GM18508 (cell line): ENCODE measurements at regions not wholly inside any gene's neighbourhood (a gene's known extent, or its start where the extent isn't known, plus 50 kb on each side); places are given as distances from the start of the nearest gene placed in this dataset.

ENCODE experiments used
- ATAC-seq: cut with Tn5 transposase; IDR thresholded peaks from one replicate; pipeline ENCODE4 v1.9.1; 2021; ENCODE audit warnings: moderate number of reproducible peaks; ENCODE audit not compliant: insufficient read depth, unreplicated experiment

DNA sequence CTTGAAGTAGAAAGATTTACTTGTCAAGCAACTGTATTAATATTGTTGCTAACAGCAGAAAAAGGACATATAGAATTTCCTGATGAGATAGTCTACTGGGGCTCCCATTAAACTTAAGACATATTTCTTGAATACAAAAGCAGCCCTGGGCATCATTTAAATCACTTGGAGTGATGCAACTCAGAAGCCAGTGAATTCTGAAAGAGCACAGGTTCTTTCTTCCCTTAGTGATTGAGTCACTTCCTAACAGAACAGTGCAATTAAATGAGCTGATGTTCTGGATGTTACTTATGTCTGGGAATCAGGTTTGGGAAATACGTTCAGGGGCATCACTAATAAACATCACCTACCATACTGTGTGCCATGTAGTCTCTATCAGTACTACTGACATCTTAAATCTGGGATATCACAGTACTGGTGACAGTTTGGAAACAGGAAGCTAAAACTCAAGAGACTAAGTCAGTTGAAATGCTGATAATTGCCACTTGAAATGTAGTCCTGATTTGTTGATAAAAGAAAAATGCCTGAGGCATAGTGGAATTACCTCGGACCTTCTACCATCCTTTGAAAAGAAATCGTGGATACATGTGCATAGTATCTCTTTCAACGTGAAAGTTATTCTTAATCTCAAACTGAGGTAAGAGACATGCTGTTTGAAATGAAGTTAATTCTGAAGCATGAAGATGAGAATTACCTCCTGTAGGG is 249.2 kb upstream of the GPRIN3 start:
- no peak for ATAC-seq

DNA sequence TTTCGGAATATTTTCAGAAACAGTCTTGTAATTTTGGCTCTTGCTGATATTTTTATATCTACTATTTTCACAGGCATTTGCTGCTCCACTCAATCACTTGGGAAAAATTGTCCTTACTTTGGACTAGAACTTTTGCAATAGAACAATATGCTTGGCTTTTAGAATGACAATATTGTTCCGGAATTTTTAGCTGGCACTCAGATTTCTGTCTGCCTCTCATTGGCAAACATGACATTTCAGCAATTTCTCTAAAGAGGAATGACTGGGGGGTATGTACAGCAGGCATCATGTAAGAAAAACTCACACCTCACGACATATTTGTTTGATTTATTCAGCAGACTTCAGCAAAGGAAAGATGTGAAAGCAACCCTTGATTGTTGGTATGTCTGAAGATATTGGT is 243.6 kb upstream of the GPRIN3 start:
- no peak for ATAC-seq

DNA sequence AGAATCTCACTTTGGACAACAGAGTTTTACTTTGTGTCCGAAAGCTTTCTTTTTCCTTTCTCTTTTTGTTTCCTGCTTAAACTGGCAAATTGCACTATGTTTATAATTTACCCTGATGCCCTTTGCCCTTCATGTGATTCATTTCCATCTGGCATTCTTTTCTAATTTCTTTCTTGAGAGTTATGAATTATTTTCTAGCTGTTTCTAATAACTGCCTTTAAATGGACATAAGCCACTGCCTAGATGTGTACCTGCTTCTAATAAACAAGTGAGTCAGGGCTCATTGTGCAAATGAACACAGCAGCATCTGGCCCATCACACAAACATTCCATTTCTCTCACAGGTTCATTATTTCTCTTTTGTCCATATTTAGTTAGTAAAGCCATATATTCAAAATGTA is 242.3 kb upstream of the GPRIN3 start:
- ATAC-seq: no peak

DNA sequence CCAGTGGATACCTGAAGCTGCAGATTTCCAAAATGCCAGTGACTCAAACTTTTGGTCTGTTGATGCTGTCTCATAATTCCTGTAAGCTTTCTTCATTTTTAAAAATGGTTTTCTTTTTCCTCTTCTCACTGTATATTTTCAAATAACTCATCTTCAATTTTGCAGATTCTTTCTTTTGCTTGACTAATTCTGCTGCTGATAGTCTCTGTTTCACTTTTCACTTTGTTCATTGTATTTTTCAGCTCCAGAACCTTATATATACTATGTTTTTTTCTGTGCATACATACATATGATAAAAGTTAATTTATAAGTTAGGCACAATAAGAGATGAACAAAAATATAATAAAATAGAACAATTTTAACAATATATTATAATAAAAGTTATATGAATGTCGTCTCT is 237.7 kb upstream of the GPRIN3 start:
- no peak for ATAC-seq

DNA sequence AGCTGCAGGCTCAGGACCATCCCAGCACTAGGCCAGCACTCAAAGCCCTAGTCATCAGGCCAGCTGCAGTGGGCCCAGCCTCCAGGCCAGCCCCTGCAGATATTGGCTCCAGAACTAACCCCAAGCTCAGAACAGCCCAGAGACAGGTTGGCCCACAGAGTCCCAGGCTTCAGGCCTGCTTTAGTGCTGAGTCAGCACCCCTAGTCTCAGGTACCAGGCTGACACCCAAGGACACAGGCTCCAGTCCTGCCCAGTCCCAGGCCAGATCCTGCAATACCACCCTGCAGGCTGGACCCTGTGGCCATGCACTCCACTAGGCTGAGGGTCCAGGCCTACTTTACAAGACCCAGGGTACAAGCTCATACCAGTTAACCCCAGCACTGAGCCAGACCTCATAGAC is 234.4 kb upstream of the GPRIN3 start:
- ATAC-seq: no peak

DNA sequence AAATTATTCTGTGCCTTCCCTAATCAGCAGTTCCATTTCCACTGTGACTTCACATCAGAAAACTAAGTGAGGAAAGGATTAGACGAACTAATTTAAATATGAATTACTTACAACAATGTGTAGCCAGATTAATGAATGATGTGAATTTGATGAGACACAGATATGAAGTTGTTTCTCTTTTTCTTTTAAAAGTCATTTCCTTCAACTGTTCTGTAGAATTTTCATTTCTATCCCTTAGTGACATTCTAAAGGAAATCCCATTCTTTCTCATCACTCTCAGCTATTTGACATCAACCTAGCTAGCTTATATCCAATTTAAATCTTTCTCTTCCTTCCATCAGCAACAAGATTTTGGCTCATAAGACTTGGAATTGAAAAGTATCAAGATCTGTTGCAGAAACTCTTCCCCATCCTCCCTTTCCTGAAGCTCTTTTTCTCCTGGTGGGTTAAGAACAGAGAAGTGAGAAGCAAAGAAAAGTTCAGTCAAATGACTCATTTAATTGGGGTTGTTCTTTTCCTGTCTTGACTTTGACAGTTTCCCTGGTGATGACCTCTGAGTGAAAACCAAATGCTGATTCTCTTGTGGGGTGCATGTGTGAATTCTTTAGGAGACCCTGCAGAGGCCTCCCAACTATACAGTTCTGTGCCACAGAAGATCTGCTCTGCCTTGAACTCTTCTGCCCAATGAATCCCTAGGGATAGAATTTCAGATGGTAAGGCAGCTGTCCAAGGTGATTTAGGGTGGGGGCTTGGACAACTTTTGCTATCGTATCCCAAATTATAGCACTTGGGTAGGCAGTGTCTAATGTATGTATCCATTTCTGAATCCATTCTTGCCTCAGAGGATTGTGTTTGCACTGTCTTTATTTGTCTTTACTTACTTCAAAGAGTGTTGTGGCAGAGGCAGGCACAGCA is 232.5 kb upstream of the GPRIN3 start:
- no peak for ATAC-seq

DNA sequence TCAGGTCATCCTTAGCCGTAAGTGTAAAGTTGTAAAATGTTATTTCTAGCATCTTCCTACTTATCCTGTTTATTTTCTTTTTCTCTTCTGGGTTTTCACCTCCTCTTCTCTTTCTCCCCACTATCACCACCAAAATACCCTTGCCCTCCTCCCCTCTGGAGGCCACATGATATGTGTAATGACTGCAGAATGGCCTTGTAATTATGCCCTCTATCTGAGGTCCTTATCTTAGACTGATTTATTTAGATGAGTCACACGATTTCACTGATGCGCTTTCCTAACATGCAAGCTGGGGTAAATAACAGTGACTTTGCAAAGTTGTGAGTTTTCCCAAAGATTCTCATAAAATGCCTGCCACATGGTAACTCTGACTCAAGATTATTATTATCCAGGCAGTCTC is 231.8 kb upstream of the GPRIN3 start:
- ATAC-seq: no peak

DNA sequence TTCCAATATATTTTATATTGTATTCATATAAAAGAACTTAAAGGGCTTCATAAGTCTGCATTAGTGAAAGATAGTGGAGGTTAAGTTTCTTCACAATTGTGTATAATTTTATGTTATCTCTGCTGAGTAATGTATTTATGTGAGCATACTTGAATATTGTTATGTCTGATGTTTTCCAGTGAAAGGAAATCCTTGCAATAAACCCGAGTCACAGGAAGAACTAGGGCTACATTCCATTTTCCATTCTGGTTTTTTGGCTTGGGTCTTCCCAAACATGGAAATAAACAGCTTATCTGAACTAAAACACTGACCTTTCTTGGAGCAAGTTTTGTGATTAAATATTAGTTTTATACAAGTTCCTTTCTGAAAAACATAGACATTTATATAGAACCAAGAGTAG is 231.3 kb upstream of the GPRIN3 start:
- ATAC-seq: no peak

DNA sequence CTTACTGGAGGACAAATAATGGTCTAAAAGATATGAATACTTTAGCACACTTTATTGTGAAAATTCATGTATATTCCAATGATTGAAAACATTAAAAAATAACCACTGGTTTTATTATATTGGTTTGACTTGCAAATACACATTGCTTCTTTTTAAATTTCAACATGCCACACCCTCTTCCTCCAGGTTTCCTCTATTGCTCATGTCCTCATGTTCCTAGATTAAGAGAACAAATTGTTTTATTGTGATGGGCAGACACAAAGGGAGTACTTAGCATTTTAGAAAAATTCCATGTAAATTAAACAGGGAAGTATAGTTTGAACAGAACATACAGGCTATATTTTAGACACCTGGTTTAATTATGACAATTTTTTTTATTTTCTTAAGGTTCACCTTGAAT is 230.6 kb upstream of the GPRIN3 start:
- no peak for ATAC-seq

DNA sequence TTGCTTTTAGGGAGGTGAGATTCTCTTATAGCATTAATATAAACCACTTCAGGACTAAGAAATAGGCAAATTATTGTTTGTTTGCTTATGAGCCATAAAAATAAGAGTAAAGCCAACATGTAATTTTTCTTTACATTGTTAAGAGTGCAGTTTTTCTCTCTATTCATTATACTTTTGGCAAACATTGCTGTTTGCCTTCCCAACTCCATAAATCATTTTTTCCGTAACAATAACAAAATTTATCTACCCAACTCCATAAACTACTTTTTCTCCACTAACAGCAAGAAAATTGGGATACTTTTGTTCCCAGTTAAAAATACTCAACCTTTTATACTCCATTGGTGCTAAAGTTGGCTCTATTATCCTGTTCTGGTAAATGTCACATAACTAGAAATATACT is 229.7 kb upstream of the GPRIN3 start:
- ATAC-seq: no peak

DNA sequence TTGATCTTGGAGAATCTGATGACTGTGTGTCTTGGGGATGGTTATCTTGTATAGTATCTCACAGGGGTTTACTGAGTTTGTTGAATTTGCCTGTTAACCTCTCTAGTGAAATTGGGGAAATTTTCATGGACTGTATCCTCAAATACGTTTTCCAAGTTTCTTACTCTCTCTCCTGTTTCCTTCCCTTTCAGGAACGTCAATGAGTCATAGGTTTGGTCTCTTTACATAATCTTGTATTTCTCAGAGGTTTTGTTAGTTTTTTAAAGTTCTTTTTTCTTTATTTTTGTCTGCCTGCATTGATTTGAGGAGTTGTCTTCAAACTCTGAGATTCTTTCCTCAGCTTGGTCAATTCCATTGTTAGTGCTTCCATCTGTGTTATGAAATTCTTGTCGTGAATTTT is 227.7 kb upstream of the GPRIN3 start:
- ATAC-seq: no peak

DNA sequence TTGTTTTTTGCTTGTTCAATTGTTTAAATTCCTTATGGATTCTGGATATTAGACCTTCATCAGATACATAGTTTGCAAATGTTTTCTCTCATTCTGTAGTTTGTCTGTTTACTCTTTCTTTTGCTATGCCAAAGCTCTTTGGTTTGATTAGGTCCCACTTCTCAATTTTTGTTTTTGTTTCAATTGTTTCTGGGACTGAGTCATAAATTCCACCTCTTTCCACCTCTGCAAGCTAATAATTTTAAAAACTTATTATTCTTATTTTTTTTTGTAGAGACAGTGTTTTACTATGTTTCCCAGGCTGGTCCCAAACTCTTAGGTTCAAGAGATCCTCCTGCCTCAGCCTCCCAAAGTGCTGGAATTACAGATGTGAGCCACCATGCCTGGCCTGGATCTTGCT is 226.8 kb upstream of the GPRIN3 start:
- no peak for ATAC-seq

DNA sequence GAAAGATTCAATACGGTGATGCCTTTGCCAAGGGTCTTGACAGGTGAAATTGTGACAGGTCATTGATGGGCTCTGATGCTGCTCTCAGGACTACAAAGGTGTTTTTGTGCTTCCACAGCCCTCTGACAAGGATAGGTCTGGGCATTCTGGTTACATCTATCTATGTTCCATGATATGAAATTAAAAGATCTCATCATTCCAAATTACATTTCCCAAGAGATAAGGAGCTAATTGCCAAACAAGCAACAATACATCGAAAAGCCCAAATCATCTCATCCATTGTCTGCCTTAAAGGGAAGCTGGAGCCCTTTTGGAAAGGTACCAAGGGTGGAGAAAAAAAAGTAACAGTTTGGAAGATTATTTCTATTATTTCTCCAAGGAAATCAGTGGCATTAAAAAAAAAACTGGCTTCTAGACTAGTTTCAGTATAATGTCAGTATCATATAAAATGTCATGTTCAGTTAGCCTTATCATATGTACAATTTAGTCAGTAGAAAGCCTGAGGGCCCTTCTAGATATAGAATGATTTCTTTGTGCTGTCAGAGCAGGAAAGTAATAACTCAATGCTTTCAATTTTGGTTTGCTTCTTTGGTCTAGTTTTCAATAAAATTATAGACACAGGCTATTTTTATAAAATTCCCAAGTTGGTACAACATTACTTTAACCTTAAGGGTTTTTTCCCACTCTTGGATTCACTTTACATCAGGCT is 224.5 kb upstream of the GPRIN3 start:
- ATAC-seq: no peak

DNA sequence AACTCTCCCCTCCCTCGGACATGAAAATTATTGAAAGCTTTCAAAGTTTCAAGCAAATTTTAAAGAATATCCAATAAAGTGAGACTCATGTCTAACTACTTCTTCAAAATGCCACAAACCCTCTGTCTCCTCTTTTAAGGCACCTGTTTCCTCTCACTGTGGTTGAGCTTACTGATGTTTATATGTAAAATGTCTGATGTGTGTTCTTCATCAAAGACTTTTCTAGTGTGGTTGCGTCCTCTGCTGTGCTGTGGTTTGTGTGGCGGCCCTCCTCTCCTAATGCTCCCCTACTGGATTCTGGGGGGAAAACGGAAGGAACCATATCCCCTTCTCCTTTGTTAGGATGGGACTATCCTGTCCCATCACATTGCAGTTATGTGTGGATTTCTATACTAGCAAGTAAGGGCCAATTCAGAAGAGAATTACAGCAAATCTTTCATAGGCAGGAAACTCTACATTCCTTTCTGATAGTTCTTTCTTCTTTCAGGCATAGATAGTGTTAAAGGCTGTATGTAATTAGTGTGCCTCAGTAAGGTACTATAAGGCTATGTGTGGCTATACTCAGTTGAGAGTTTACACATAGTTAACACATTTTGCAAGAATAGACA is 221.0 kb upstream of the GPRIN3 start:
- no peak for ATAC-seq

DNA sequence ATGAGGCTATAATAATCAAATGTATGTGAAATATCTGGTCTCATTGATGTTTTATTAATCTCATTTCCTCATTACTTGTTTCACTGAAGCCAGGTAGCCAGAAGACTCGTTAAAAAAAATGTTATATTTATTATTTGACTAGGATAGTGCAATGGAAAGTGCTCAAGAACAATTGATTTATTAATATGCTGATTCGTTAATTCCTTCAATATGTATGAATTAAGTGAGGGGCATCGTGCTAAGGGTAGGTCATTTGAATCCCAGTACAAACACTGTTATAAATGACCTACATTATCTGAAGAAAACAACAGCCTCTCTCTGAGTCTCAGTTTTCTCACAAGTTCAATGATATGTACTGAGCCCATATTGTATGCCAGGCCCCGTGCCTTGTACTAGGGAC is 214.2 kb upstream of the GPRIN3 start:
- no peak for ATAC-seq

DNA sequence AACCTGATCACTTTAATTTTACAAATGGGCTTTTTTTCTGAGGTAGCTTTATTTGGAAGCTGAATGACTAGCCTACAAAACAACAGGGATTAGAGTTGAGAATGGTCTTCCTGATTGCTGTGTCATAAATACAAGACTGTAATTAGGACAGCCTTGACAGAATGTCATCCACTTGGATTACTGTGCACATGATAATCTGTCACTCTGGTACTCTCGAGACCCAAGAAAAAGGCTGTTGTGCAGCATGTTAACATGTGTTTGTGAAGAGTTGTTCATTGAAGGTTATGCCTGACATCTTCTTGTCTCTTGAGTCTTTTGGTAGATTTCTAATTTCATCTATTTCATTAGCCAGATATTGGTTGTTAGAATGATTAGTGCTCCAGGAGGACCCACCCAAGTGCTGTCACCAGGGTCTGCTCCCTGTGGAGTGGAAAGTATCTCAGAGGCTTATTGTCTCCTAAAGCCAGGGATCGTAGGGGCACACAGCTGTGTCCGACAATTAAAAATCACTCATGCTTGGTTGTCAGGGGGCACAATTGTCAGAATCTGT is 212.2 kb upstream of the GPRIN3 start:
- no peak for ATAC-seq

DNA sequence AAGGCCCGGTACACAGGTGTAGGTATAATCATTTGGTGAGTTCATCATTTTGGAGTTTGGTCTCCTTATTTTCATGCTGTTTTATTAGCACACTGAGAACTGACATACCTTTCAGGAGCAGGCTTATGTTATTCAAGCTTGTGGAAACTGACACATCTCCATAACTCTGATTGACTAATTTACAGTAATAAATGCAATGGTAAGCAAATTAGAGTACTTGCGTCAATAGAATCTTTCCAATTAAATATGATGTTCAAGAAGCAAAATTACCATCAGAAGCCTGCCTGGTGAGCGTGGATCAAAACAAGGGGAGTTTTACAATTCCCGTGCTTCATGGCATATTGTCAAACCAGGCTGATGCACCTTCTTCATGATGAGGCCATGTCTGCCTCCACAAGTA is 210.7 kb upstream of the GPRIN3 start:
- no peak for ATAC-seq

DNA sequence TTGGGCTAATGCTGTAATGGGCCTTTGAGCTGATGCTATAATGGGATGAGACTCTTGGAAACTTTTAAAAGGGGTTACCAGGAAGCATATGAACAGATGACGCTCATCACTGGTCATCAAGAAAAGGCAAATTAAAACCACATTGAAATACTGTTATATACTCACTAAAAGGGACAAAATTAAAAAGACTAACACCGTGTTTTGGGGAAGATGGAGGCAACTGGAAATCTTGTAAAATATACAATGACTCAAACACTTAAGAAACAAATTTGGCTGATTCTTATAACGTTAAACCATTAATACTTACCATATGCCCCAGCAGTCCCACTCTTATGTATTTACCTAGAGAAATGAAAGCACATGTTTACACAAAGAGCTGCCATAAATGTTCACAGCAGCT is 207.2 kb upstream of the GPRIN3 start:
- no peak for ATAC-seq

DNA sequence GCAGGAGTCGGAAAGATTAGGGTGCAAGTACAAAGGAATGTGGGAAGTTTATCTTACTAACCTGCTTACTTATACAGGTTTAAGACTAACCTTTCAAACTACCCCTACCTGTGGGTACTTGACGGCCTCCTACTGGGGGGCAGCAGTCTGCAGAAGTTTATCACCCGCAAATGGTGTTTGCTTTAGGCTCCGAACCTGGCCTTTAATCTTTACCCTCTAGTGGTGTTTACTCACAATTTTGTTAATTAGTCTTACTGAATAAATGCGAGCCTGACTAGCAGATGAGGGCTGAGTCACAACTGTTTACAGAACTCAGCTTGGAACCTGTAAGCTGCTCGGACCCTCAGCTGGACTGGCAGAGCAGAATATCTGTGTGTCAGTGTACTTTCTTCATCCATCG is 204.2 kb upstream of the GPRIN3 start:
- no peak for ATAC-seq

DNA sequence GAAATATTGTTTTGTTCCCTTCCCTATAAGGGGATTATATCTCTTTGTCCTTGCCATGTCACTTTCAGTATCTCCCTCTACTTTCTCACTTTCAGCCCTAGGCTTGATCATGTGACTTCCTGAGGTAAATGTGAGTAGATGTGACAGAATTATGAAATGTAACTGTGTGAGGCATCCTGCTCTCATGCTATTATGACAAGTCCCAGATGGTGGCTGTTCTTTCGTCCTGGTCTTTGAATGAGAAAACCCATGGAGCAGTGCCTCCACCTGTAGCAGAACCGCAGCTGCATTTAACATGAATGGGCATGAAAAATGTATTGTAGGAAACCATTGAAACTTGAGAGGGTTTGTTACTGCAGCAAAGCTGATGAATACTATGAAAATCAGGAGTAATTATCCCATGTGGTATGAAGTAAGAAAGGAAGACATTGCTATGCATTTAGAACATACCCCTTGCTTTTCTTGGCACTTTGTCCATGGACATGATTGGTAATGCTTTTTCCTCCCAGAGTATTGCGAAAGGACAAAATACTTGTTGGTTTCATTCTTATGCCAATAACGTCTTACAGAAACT is 202.2 kb upstream of the GPRIN3 start:
- peak; percentile 100 for ATAC-seq
